ENCODE measurements at regions not wholly inside any gene's neighbourhood (a gene's known extent, or its start where the extent isn't known, plus 50 kb on each side); places are given as distances from the start of the nearest gene placed in this dataset.

DNA sequence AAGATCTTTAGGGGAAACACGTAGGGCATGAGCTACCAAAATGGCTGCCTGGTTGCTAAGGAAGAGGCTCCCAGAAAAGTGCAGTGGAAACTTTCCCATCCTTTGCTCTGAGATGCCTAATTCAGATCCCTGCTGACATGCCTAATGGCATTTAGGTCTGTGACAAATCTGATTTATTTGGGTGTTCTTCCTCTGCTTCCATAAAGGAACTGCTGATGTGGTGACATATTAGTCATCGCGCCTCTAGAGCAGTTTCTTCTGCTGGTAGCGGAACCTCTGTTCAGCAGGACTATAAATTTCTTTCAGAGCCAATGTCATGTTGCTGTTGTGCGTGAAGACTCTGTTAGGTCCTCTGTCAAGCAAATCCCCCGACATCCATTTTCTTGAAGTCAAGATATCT, 310.0 kb downstream of the PDHA2 start:
- ChIA-PET CTCF (no interaction called here), POLR2A (ENCODE audit: low non-redundant PET) (no interaction called here)
- intact Hi-C loops (cut with micrococcal nuclease; ENCODE audit: unreplicated experiment) = no loop called here
- Histone ChIP-seq H3K4me1 (ENCODE audit: insufficient read depth, low read length, poor library complexity, severe bottlenecking) (no peaks in the 10 kb centered on the region), H3K27me3 (replicated peaks; ENCODE audit: insufficient read depth, low read depth, low read length, poor library complexity) (no peaks in the 10 kb centered on the region), H3K4me3 (ENCODE audit: low read depth, low read length, poor library complexity, severe bottlenecking) (no peak overlapping the region), H3K27ac (ENCODE audit: low read depth, low read length, poor library complexity, severe bottlenecking) (no peak overlapping the region), H3K9me3 (ENCODE audit: low read depth, low read length, poor library complexity, severe bottlenecking) (no peaks in the 10 kb centered on the region), H3K36me3 (ENCODE audit: insufficient read depth, low read length, poor library complexity, severe bottlenecking) (no peaks in the 10 kb centered on the region)
- peak; percentile 77 for DNase-seq (ENCODE audit: low spot score)
- TF ChIP-seq EZH2 (IDR thresholded peaks at IDR 0.05; ENCODE audit: borderline replicate concordance, low read depth, low read length, poor library complexity, severe bottlenecking) = no peak
- TF ChIP-seq, protein P1, sequence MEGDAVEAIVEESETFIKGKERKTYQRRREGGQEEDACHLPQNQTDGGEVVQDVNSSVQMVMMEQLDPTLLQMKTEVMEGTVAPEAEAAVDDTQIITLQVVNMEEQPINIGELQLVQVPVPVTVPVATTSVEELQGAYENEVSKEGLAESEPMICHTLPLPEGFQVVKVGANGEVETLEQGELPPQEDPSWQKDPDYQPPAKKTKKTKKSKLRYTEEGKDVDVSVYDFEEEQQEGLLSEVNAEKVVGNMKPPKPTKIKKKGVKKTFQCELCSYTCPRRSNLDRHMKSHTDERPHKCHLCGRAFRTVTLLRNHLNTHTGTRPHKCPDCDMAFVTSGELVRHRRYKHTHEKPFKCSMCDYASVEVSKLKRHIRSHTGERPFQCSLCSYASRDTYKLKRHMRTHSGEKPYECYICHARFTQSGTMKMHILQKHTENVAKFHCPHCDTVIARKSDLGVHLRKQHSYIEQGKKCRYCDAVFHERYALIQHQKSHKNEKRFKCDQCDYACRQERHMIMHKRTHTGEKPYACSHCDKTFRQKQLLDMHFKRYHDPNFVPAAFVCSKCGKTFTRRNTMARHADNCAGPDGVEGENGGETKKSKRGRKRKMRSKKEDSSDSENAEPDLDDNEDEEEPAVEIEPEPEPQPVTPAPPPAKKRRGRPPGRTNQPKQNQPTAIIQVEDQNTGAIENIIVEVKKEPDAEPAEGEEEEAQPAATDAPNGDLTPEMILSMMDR (conservative IDR thresholded peaks at IDR 0.05; ENCODE audit: low read depth, low read length) = no peak
- no TSS peak for BruUV-seq (replicated peaks)

DNA sequence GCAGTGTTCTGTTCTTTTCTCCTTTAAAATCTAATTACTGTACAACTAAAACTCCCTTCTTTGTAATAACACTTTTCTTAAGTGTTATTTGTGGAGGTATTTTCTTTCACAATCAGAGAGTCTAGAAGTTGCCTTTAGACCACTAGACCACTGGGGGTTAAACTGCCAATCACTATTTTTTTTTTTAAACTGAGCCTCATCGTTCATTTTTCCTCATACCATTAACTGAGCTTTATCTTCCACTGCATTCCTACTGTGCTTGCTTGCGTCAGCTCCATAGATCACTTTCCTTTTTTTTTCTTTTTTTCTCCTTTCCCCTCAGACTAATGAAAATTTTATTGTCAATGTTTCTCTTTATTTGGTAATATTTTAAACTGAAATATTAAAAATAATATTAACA, 310.6 kb downstream of the PDHA2 start:
- H3K27ac ChIP-seq (ENCODE audit: low read depth, low read length, poor library complexity, severe bottlenecking) = no peak overlapping the region
- CTCF ChIA-PET = no interaction called here
- no peaks in the 10 kb centered on the region for H3K36me3 ChIP-seq (ENCODE audit: insufficient read depth, low read length, poor library complexity, severe bottlenecking)
- no peaks in the 10 kb centered on the region for H3K4me1 ChIP-seq (ENCODE audit: insufficient read depth, low read length, poor library complexity, severe bottlenecking)
- H3K9me3 ChIP-seq (ENCODE audit: low read depth, low read length, poor library complexity, severe bottlenecking) = no peaks in the 10 kb centered on the region
- POLR2A ChIA-PET (ENCODE audit: low non-redundant PET) = no interaction called here
- no peaks in the 10 kb centered on the region for H3K27me3 ChIP-seq (replicated peaks; ENCODE audit: insufficient read depth, low read depth, low read length, poor library complexity)
- no peak for TF ChIP-seq EZH2 (IDR thresholded peaks at IDR 0.05; ENCODE audit: borderline replicate concordance, low read depth, low read length, poor library complexity, severe bottlenecking)
- TF ChIP-seq, protein P1 (conservative IDR thresholded peaks at IDR 0.05; ENCODE audit: low read depth, low read length) = no peak
- no peak overlapping the region for H3K4me3 ChIP-seq (ENCODE audit: low read depth, low read length, poor library complexity, severe bottlenecking)
- BruUV-seq (replicated peaks) = no TSS peak
- peak; percentile 2 for DNase-seq (ENCODE audit: low spot score)
- intact Hi-C loops (cut with micrococcal nuclease; ENCODE audit: unreplicated experiment) = no loop called here

DNA sequence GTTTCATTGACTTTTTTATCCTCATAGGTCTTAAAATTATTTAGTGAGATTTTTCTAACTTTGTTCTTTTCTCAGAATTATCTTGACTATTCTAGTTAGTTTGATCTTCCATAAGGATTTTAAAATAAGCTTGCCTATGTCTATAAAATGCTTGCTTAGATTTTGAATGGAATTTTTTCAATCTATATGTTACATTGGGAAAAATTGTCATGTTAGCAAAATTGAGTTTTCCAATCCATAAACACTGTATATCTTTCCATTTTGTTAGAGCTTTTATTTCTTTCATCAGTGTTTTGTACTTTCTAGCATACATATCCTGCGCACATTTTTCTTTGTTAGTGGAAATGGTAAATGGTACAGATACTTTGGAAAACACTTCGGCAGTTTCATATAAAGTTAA, 312.9 kb downstream of the PDHA2 start:
- POLR2A ChIA-PET (ENCODE audit: low non-redundant PET) = no interaction called here
- H3K4me1 ChIP-seq (ENCODE audit: insufficient read depth, low read length, poor library complexity, severe bottlenecking) = no peaks in the 10 kb centered on the region
- no peak for TF ChIP-seq EZH2 (IDR thresholded peaks at IDR 0.05; ENCODE audit: borderline replicate concordance, low read depth, low read length, poor library complexity, severe bottlenecking)
- TF ChIP-seq, protein P1 (conservative IDR thresholded peaks at IDR 0.05; ENCODE audit: low read depth, low read length) = no peak
- no TSS peak for BruUV-seq (replicated peaks)
- H3K27me3 ChIP-seq (replicated peaks; ENCODE audit: insufficient read depth, low read depth, low read length, poor library complexity) = no peaks in the 10 kb centered on the region
- DNase-seq (ENCODE audit: low spot score) = no peak
- no peak overlapping the region for H3K27ac ChIP-seq (ENCODE audit: low read depth, low read length, poor library complexity, severe bottlenecking)
- intact Hi-C loops (cut with micrococcal nuclease; ENCODE audit: unreplicated experiment) = no loop called here
- no peaks in the 10 kb centered on the region for H3K36me3 ChIP-seq (ENCODE audit: insufficient read depth, low read length, poor library complexity, severe bottlenecking)
- CTCF ChIA-PET = no interaction called here
- no peaks in the 10 kb centered on the region for H3K9me3 ChIP-seq (ENCODE audit: low read depth, low read length, poor library complexity, severe bottlenecking)
- no peak overlapping the region for H3K4me3 ChIP-seq (ENCODE audit: low read depth, low read length, poor library complexity, severe bottlenecking)

All from A673 (cell line).